NCI-H2107 (cell line): ENCODE measurements at regions not wholly inside any gene's neighbourhood (a gene's known extent, or its start where the extent isn't known, plus 50 kb on each side); places are given as distances from the start of the nearest gene placed in this dataset.
"Not testable (repeated sequence)": the region's sequence is repeated elsewhere in the genome, so short reads cannot be mapped to it uniquely, and the experiment has no call there.

Experiments used
- DNase-seq: peaks from one replicate; lab custom pipeline; 2025; lab: John Stamatoyannopoulos, UW

DNA sequence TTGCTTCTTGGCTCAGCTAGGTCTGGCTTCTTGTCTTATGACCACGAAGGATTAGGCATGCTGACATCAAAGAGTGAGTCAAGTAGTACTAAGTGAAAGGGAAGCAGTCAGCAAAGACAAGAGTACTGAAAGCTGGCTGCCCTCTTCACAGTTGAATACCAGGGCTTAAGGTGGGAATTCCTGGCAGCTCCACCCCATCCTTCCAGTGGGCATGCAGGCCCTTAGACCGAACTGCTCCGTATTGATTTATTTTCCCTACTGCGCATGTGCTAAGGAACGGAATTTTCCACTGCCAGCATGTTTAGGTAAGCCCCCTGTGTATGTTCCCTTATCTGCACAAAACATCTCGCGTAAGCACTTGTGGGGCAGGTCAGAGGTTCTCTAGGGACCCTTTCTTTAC lies 2320.1 kb downstream of the ARAP2 start:
- no peak for DNase-seq

DNA sequence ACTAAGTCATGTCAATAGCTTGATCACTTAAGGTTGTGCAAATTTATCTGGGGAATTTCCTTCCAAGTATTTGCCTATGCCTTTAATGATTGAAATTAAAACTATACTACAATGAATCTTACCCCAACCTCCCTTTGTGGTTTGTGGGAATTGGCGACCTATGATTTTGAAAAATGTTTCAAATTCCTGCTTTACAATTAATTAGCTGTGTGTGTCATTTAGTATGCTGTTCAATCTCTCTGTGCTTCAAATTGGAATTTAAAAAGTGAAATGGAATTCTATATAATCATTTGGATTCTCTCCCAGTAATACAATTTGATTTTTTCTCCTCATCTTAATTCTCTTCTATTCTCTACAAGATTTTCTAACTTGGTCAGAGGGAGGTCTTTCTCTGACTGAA lies 2319.5 kb downstream of the ARAP2 start:
- no peak for DNase-seq

DNA sequence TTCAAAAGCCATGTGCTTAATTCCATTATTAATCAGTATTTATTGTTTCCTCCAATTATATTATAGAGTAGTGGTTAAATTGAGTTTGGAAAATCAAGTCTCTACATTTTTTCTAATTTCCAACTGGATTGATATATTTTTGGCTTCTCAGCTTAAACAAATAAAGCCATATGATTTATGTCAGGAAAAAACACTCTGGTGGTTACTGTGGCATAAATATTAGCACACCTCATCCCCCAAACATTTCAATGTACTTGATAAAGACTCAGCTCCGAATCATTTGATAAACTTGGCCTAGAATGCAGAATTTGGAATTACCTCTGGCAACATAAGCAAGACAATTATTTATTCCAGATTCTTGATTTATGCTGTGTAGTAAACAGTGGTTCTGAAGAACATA lies 2313.8 kb downstream of the ARAP2 start:
- DNase-seq = no peak

DNA sequence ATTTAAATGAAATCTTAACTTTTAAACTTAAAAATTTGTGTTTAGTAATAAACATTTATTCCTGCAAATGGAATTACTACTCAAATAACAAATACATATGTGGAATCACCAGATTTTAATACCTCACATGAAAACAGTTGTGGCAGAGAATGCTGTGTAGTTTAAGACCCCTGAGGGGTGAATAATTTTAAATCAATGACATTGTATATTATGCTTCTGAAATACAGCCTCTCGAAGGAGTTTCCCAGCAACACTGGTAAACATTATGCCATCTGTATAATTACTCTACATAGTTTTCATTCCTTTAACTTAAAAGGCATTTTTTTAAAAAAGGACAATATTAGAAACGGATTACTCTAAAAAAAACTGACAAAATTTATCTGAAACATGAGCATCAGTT lies 2313.3 kb downstream of the ARAP2 start:
- no peak for DNase-seq

DNA sequence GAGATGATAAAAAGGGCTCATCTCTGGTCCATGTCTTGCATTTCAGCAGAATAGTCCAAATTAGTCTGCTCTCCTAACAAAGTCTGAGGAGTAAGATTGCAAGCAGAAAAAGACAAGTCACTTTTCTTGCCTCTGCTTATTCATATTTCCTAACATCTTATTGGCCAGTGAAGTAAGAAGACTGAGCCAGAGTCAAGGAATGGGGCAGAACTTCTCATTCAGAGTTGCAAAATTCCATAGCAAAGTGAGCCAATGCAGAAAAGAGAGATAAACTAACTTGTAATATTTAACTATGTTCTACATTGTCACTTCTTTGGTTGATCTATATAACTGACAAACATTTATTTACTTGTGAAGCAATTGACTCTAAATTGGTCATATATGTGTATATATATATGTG lies 2304.0 kb downstream of the ARAP2 start:
- no peak for DNase-seq

DNA sequence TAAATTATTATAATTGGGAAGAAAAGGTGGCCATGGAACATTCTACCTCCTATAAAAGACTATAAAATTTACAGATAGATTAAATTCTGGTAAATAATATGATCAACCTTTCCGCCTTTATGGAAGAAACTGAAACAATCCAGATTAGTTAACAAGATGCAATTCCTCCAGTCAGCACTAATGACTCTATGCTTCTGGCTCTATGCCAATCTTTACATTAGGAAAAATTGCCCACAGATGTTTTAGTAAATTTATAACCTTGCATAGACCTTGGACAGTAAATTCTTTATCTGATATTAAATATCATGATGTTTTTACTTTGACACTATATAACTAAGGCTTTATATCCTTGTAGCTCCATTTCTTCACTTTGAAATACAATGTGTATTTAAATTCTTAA lies 2302.5 kb downstream of the ARAP2 start:
- DNase-seq = no peak

DNA sequence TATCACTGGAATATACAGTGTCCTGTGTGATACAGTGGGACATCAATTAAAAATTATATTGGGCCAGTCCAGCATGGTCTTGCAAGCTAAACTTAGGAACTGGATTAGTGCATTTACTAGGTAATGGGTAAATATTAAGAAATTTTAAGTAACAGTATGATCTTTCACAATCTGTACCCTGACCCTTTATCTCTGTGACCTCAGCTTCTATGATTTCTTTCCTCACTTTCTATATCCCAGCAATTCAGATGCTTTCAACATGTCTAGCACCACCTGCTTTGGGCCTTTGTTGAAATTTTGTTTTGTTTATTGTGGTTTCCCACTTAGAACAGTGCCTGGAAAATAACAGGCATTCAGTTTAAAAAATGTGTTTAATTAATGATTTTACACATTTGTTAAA lies 2295.4 kb downstream of the ARAP2 start:
- DNase-seq = no peak

DNA sequence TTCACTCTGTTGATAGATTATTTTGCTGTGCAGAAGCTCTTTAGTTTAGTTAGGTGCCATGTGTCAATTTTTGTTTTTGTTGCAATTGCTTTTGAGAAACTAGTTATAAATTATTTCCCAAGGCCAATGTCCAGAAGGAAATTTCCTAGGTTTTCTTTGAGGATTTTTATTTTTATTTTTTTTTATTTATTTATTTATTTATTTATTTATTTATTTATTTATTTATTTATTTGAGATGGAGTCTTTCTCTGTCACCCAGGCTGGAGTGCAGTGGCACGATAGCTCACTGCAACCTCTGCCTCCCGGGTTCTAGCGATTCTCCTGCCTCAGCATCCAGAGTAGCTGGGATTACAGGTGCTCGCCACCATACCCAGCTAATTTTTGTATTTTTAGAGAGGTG lies 2290.5 kb downstream of the ARAP2 start:
- not testable (repeated sequence) for DNase-seq

DNA sequence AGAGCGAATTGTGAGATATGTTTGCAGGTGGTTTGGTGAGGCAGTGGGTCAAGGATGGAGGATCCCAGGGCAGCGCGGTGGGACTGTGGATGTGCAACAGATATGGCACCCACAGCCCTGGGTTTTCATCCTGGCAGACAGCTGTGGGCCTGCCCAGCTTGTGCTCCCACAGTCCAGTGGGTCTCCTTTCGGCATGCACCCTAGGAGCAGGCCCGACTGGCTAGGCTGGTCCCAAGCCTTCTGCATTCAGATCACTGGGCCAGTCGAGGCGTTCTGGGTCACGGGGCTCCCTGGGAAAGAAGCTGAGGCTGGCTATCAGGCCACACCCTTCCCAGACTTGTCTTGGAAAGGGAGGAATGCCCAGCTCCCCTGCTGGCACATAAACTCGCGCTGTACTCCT lies 2289.6 kb downstream of the ARAP2 start:
- no peak for DNase-seq

DNA sequence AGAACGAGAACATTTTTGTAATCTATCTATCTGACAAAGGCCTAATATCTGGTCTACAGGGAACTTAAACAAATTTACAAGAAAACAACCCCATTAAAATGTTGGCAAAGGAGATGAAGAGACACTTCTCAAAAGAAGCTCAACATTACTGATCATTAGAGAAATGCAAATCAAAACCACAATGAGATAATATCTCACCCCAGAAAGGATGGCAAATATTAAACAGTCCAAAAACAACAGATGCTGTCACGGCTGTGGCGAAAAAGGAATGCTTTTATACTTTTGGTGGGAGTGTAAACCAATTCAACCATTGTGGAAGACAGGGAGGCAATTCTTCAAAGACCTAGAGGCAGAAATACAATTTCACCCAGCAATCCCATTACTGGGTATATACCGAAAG lies 2284.8 kb downstream of the ARAP2 start:
- DNase-seq = no peak

DNA sequence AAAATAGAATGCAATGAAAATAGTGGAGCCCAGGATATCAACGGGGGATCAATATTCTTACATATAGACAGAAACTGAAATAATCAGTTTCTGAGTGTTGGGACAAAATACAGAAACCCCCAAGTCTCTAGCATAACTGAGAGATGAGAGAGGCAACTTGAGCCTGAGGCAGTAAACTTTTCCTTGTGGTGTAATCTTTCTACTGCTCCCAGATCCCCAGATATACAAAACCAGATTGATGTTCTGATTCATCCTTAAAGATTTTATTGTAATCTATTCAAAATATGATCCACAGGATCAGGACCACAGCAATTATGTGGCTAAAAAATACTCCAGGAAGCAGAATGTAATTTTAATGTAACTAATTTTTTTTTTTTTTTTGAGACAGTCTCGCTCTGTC lies 2282.6 kb downstream of the ARAP2 start:
- no peak for DNase-seq

DNA sequence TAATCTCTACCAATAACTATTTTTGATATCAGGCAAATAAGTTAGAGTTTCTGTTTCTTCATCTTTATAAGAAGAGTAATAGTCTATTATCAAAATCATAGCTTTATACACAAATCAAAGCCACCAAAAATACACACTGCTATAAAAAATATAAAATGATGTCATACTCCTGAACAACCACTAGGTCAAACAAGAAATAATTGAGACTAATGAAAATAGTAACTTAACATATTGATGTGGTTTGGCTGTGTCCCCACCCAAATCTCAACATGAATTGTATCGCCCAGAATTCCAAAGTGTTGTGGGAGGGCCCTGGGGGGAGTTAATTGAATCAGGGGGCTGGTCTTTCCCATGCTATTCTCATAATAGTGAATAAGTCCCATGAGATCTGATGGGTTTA lies 2277.5 kb downstream of the ARAP2 start:
- DNase-seq = no peak

DNA sequence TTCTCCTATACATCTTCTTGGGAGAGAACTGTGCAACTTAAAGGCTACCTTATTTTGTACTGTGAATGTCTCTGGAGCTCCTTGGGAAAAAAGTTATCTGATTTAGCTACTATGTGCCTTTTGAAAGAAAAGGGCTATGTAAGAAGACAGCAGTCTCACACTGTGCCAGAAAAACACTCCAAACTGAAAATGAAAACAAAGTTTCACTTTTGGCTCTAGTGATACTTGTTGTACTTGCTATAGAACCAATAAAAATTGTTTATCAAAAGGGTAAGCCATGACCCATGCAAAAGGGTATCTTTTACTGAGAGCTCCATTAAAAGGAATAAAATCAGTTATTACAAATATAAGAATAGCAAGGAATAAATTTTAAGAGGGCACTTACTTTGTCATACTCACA lies 2270.0 kb downstream of the ARAP2 start:
- DNase-seq = no peak

DNA sequence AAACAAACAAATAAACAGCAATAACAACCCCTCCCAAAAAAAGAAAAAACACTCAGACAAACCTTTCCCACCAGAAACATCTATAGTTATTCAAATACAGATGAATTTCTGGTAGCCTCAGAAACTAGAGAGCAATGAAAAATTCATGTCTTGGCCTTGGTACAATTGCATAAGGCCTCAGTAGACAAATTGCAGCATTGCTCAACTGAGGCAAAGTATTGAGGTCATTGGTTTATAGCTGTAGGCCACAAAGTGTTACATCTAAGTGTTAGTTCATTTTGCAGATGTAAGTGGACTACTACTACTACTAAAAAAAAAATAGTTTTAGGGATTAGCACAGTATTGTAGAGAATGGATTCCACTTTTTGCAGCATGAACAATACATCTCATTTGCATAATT lies 2268.3 kb downstream of the ARAP2 start:
- DNase-seq = no peak

DNA sequence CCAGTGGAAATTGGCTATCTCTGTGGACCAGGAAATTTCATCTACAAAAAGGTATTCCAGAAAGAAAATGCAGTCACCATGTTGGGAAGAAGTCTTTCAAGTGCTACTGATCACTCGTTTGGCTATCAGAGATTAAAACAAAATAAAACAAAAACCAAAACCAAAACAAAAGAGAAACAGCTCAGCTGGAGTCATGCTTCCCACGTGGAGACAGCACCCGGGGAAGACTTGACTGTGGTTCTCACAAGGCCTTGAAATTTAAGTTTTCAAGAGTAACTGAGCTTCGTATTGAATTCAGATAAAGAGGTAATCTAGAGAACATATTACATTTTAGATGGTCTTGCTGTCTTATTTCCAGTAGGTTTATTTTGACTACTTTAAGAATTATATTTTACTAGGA lies 2264.5 kb downstream of the ARAP2 start:
- not testable (repeated sequence) for DNase-seq

DNA sequence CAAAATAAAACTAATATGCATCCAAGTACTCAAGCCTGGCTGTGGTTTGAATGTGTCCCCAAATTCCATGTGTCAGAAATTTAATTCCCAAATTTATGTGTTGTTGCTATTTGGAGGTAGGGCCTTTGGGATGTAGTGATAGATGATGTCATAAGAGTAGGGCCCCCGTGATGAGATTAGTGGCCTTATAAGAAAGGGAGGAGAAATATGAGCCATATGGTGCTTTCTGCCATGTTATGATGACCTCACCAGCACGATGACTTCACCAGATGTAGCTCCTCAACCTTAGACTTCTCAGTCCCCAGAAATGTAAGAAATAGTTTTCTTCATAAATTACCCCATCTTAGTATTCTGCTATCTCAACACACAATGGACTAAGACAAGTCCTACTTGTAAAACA lies 2264.0 kb downstream of the ARAP2 start:
- DNase-seq = no peak

DNA sequence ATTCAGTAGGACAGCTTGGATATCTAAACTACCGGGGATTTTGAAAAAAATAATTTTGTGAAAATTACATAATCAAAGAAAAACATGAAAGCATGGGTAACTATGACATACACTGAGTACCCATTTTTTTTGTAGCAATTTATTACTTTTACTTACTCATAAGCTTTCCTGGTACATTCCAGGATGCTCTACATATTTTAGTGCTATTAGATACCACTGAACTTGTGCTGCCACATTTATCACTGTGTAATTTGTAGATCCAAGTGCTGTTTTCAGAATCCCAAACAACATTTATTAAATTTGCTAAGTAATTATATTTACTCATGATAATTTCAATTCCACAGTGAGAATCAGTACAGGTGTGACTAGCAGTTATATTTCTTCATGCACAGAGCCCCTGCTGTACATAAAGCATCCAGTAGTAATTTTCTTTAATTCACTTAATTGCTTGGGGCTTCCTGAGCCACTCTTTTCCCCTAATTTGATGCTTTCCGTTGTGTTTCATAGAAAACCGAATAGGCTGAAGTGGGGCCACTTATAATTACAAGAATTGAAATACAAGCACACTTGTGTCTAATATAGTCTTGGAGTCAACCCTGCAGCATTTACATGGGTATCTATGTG lies 2254.4 kb downstream of the ARAP2 start:
- DNase-seq = no peak

DNA sequence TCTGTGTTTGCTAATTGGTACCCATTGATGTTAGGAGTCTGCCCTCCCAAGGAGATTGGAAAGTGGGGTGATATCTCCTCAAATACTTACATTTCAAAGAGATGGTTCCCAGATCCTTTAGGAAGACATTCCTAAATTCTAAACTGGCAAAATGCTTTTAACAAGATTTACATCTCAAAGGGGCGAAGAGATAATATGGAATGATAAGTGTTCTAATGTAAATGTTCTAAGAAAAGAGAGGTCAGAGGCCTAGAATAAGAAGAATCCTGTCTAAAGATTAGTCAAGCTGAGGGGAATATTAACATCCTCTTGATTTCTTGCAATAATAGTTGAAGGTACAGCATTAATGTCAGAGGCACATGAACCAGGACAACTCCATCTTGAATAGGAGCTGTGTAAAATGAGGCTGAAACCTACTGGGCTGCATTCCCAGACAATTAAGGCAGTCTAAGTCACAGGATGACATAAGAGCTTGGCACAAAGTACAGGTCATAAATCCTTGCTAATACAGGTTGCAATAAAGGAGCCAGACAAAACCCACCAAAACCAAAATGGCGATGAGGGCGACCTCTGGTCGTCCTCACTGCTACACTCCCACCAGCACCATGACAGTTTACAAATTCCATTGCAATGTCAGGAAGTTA lies 2248.1 kb downstream of the ARAP2 start:
- no peak for DNase-seq

DNA sequence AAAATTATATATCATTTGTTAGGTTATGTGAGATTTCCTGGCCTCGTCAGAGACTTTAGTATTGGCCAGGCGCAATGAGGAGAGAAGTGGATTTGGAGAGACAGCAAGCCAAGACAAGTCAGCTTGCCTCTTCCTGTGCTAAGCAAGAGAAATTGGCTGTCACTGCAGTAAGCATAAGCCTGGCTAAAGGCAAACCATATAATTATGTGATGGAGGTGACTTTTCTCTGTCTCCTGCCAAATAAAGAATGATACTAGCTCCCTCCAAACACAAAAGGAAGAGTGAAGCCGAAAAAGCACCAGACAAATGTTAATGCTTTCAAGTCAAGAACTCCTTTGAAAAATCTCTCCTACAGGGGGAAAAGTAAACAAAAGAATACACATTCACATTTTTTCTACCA lies 2246.0 kb downstream of the ARAP2 start:
- DNase-seq = no peak

DNA sequence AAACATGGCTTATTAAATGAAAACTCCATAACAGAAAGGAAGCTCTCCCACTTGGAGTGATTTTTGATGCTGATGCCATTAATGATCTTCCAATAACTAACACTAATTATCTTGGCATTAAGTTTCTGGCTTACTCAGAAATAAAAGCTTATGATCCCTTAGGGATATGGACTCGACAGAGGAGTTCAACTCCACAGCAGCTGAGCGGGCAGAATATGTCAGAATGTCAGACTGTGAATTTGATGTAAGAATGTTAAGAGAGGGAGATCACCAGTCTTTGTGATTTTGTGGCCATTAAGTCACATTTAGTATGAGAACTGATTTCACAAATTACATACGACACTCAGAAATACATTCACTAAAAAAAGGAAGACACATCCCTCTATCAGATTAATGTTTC lies 2244.0 kb downstream of the ARAP2 start:
- DNase-seq = no peak

DNA sequence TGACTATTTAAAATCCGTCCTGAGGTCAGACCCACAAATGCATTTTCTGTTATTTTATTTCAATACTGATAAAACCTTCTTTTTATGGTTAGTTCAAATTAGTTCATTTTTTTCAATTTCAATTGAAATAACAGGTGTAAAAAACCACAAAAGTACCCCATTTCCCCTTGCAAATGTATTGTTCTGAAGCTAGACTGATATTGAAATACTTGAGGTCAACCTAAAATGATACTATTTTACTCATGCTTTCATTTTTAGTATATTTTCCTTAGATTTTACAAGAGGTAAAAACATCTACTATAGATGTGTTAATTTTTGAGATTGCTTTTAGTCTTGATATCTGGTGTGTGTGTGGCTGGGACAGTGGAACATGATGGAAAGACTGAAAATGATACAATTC lies 2237.8 kb downstream of the ARAP2 start:
- DNase-seq = not testable (repeated sequence)

DNA sequence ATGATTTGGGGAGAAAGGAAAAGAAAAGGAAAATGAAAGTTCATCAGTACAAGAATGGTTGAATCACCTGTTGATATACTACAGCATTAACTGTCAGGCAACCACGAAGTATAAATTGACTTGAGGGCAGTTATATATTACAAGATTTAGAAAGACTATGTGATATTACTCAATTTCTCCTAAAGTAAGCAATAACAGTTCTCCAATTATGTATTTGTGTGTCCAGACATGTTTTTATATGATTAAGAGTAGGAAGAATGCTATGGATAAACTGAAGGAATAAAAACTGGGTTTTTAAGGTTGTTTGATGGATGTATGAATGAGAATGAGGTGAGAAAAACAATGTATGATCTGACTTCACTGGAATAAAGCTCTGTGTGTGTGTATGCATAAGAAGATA lies 2234.4 kb downstream of the ARAP2 start:
- DNase-seq = no peak

DNA sequence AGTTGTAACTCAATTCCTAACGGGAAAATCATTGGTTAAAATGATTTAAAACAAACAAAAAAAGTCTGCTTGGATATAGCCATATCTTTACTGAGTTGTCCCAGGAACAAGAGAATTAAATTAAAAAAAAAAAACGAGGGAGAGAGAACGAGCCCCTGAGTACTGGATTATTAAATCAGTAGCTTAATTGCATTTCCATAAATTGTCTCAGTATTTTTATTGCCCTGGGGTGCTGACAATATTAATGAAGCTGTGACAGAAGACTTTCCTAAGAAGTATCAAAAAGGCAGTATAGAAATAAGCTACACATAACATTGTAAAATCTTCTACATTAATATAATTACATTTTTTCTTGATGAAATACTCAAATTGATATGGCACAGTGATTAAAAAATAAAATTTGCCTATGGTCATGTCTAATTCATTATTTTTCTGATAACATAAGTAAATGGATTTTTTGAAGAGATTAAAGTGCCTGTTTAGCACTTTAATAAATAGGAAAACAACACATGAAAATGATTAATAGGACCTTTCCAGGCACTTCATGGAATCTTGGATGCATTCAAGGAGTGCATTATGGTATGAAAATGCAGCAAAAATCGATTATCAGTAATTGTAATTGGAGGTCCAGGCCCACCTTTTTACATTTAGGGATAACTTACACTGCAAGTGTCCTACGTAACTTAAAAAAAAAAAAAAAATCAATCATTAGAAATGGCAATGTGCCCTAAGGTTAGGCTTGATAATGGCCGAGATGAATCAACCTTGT lies 2233.4 kb downstream of the ARAP2 start:
- DNase-seq = no peak

DNA sequence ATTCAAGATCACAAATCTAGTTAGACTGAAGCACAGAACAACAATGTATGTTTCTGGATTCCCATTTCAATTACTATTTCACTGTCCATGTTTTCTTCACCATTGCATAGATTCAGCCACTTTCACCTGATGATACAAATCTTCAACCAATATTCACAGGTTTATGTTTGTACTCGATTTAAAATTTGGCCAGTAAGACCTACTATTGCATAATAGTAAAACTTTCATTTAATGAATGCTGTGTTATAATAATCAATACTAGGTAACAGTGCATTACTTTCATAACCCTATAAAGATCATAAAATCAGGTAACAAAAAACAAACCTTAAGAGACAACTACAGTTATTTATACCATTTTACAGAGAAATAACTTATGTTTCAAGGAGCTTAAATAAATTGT lies 2209.1 kb downstream of the ARAP2 start:
- no peak for DNase-seq
